ENCODE measurements at regions not wholly inside any gene's neighbourhood (a gene's known extent, or its start where the extent isn't known, plus 50 kb on each side); places are given as distances from the start of the nearest gene placed in this dataset.

GRCh38 chr11:15884777-15885540, 471.4 kb downstream of the SOX6 start:
- H3K27ac ChIP-seq (ENCODE audit: insufficient read depth, low read depth, low read length, poor library complexity, severe bottlenecking): no peak overlapping the region
- H3K4me1 ChIP-seq (ENCODE audit: control insufficient read depth, insufficient read depth, low read length): peaks cover 6% of the 10 kb centered on the region
- H3K9me3 ChIP-seq (ENCODE audit: control insufficient read depth, low read length): no peaks in the 10 kb centered on the region
- 76 to 79% methylated on average over 6 of the region's 6 CpGs for WGBS, 2 experiments
- H3K36me3 ChIP-seq (ENCODE audit: control insufficient read depth, insufficient read depth, low read length): no peaks in the 10 kb centered on the region
- H3K27me3 ChIP-seq (ENCODE audit: control insufficient read depth, insufficient read depth, low read length, poor library complexity, severe bottlenecking): no peaks in the 10 kb centered on the region
- no peak overlapping the region for H3K4me3 ChIP-seq (ENCODE audit: insufficient read depth, low read depth, low read length)

- 93% methylated on average over 5 of the region's 5 CpGs for WGBS, 2 experiments
- Histone ChIP-seq H3K27ac (ENCODE audit: insufficient read depth, low read depth, low read length, poor library complexity, severe bottlenecking) (no peak overlapping the region), H3K4me1 (ENCODE audit: control insufficient read depth, insufficient read depth, low read length) (peaks cover 14% of the 10 kb centered on the region), H3K9me3 (ENCODE audit: control insufficient read depth, low read length) (no peaks in the 10 kb centered on the region), H3K36me3 (ENCODE audit: control insufficient read depth, insufficient read depth, low read length) (no peaks in the 10 kb centered on the region), H3K4me3 (ENCODE audit: insufficient read depth, low read depth, low read length) (no peak overlapping the region), H3K27me3 (ENCODE audit: control insufficient read depth, insufficient read depth, low read length, poor library complexity, severe bottlenecking) (no peaks in the 10 kb centered on the region)
These were observed 470.5 kb downstream of the SOX6 start for GRCh38 chr11:15885854-15886253.

GRCh38 chr11:15886299-15886698, 470.0 kb downstream of the SOX6 start:
- 73 to 80% methylated on average over 4 of the region's 4 CpGs for WGBS, 2 experiments
- Histone ChIP-seq H3K4me1 (ENCODE audit: control insufficient read depth, insufficient read depth, low read length) (peaks cover 14% of the 10 kb centered on the region), H3K36me3 (ENCODE audit: control insufficient read depth, insufficient read depth, low read length) (no peaks in the 10 kb centered on the region), H3K4me3 (ENCODE audit: insufficient read depth, low read depth, low read length) (no peak overlapping the region), H3K9me3 (ENCODE audit: control insufficient read depth, low read length) (no peaks in the 10 kb centered on the region), H3K27me3 (ENCODE audit: control insufficient read depth, insufficient read depth, low read length, poor library complexity, severe bottlenecking) (no peaks in the 10 kb centered on the region), H3K27ac (ENCODE audit: insufficient read depth, low read depth, low read length, poor library complexity, severe bottlenecking) (no peak overlapping the region)

GRCh38 chr11:15886866-15887265, 469.5 kb downstream of the SOX6 start:
- Histone ChIP-seq H3K27ac (ENCODE audit: insufficient read depth, low read depth, low read length, poor library complexity, severe bottlenecking) (no peak overlapping the region), H3K4me3 (ENCODE audit: insufficient read depth, low read depth, low read length) (no peak overlapping the region), H3K36me3 (ENCODE audit: control insufficient read depth, insufficient read depth, low read length) (no peaks in the 10 kb centered on the region), H3K4me1 (ENCODE audit: control insufficient read depth, insufficient read depth, low read length) (peaks cover 14% of the 10 kb centered on the region), H3K9me3 (ENCODE audit: control insufficient read depth, low read length) (no peaks in the 10 kb centered on the region), H3K27me3 (ENCODE audit: control insufficient read depth, insufficient read depth, low read length, poor library complexity, severe bottlenecking) (no peaks in the 10 kb centered on the region)
- WGBS, 2 experiments: 90 to 92% methylated on average over 5 of the region's 5 CpGs

GRCh38 chr11:15888556-15889345, 467.6 kb downstream of the SOX6 start:
- Histone ChIP-seq H3K4me3 (ENCODE audit: insufficient read depth, low read depth, low read length) (no peak overlapping the region), H3K9me3 (ENCODE audit: control insufficient read depth, low read length) (no peaks in the 10 kb centered on the region), H3K27ac (ENCODE audit: insufficient read depth, low read depth, low read length, poor library complexity, severe bottlenecking) (no peak overlapping the region), H3K27me3 (ENCODE audit: control insufficient read depth, insufficient read depth, low read length, poor library complexity, severe bottlenecking) (no peaks in the 10 kb centered on the region), H3K4me1 (ENCODE audit: control insufficient read depth, insufficient read depth, low read length) (peaks cover 14% of the 10 kb centered on the region), H3K36me3 (ENCODE audit: control insufficient read depth, insufficient read depth, low read length) (no peaks in the 10 kb centered on the region)
- 84 to 89% methylated on average over 2 of the region's 2 CpGs for WGBS, 2 experiments

DNA sequence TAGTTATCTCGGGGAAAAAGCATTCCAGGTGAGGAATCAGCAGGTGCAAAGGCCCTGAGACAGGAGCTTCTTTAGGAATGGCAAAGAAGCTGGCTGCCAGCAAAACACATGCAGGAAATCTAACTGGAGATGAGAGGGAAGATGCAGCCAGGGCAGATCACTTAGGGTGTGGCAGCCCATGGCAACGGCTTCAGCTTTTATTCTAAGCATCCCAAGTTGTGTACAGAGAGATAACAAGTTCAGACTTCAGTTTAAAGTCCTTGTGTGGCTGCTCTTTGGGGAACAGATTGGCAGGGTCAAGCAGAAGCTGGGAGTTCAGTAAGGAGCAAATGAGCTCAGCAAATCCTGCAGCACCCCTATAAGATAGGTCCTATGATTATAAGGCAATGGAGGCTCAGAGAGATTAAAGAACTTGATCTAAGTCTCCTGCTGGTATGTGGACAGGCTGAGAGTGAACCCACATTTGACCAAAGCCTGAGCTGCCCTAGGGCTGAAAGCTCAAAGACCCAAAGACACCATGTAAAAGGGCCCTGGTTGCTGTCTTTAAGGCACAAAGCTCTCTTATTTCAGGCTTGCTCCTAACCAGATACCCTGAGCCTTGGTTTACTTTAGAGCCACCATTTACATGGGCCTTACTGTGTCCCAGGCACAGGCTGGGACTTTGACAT, 466.8 kb downstream of the SOX6 start:
- H3K4me1 ChIP-seq (ENCODE audit: control insufficient read depth, insufficient read depth, low read length): peaks cover 14% of the 10 kb centered on the region
- H3K36me3 ChIP-seq (ENCODE audit: control insufficient read depth, insufficient read depth, low read length): no peaks in the 10 kb centered on the region
- H3K27ac ChIP-seq (ENCODE audit: insufficient read depth, low read depth, low read length, poor library complexity, severe bottlenecking): no peak overlapping the region
- WGBS, 2 experiments: 93% methylated on average over 2 of the region's 2 CpGs
- no peaks in the 10 kb centered on the region for H3K9me3 ChIP-seq (ENCODE audit: control insufficient read depth, low read length)
- H3K27me3 ChIP-seq (ENCODE audit: control insufficient read depth, insufficient read depth, low read length, poor library complexity, severe bottlenecking): no peaks in the 10 kb centered on the region
- H3K4me3 ChIP-seq (ENCODE audit: insufficient read depth, low read depth, low read length): no peak overlapping the region

GRCh38 chr11:15890031-15890713, 466.2 kb downstream of the SOX6 start:
- 79 to 80% methylated on average over 9 of the region's 9 CpGs for WGBS, 2 experiments
- Histone ChIP-seq H3K4me1 (ENCODE audit: control insufficient read depth, insufficient read depth, low read length) (peaks cover 8% of the 10 kb centered on the region), H3K36me3 (ENCODE audit: control insufficient read depth, insufficient read depth, low read length) (no peaks in the 10 kb centered on the region), H3K27ac (ENCODE audit: insufficient read depth, low read depth, low read length, poor library complexity, severe bottlenecking) (no peak overlapping the region), H3K9me3 (ENCODE audit: control insufficient read depth, low read length) (no peaks in the 10 kb centered on the region), H3K4me3 (ENCODE audit: insufficient read depth, low read depth, low read length) (no peak overlapping the region), H3K27me3 (ENCODE audit: control insufficient read depth, insufficient read depth, low read length, poor library complexity, severe bottlenecking) (no peaks in the 10 kb centered on the region)

DNA sequence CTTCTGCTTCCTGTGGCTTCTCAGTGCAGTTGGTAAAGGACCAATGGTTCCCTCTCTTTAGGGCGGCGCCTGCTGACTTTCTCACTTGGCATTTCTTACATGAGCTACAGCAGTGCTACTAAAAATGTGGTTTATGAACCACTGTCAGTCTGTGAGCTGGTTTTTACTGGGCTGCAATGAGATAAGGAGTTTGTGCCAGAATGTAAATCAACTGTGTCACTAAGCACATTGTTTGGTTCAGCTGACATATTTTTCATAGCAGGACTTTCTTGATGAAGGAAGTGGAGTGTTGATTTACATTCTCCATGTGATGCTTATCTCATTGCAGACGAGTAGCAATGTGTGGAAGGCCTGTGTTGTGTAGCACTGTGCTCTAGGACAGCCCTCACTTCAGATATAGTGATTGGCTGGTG, 463.3 kb downstream of the SOX6 start:
- 87 to 89% methylated on average over 3 of the region's 3 CpGs for WGBS, 2 experiments
- Histone ChIP-seq H3K36me3 (ENCODE audit: control insufficient read depth, insufficient read depth, low read length) (no peaks in the 10 kb centered on the region), H3K4me3 (ENCODE audit: insufficient read depth, low read depth, low read length) (no peak overlapping the region), H3K9me3 (ENCODE audit: control insufficient read depth, low read length) (no peaks in the 10 kb centered on the region), H3K27ac (ENCODE audit: insufficient read depth, low read depth, low read length, poor library complexity, severe bottlenecking) (no peak overlapping the region), H3K4me1 (ENCODE audit: control insufficient read depth, insufficient read depth, low read length) (peaks cover 8% of the 10 kb centered on the region), H3K27me3 (ENCODE audit: control insufficient read depth, insufficient read depth, low read length, poor library complexity, severe bottlenecking) (no peaks in the 10 kb centered on the region)

DNA sequence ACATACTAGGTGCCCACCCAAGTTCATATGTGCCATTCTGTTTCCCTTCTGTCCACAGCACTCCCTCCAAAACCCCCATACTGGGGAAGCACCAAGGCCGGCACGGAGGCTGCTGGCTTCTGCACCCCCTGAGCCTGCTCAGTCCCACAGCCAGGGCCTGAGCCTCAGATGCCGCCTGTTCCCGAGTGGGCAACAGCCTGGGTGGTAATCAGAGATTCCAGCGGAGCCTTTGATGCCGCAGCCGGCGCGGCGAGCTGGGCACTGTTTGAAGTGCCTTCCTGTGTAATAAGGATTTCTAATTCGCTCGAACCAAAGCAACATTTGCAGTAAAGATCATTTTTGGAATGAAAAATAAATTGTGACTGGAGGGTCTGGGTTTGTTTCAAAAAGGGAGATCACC, 460.3 kb downstream of the SOX6 start:
- no peak overlapping the region for H3K27ac ChIP-seq (ENCODE audit: insufficient read depth, low read depth, low read length, poor library complexity, severe bottlenecking)
- H3K4me1 ChIP-seq (ENCODE audit: control insufficient read depth, insufficient read depth, low read length): no peaks in the 10 kb centered on the region
- H3K4me3 ChIP-seq (ENCODE audit: insufficient read depth, low read depth, low read length): no peak overlapping the region
- 92% methylated on average over 12 of the region's 12 CpGs for WGBS, 2 experiments
- no peaks in the 10 kb centered on the region for H3K36me3 ChIP-seq (ENCODE audit: control insufficient read depth, insufficient read depth, low read length)
- no peaks in the 10 kb centered on the region for H3K9me3 ChIP-seq (ENCODE audit: control insufficient read depth, low read length)
- no peaks in the 10 kb centered on the region for H3K27me3 ChIP-seq (ENCODE audit: control insufficient read depth, insufficient read depth, low read length, poor library complexity, severe bottlenecking)

GRCh38 chr11:15896530-15896929, 459.8 kb downstream of the SOX6 start:
- 89 to 96% methylated on average over 3 of the region's 3 CpGs for WGBS, 2 experiments
- Histone ChIP-seq H3K27ac (ENCODE audit: insufficient read depth, low read depth, low read length, poor library complexity, severe bottlenecking) (no peak overlapping the region), H3K4me3 (ENCODE audit: insufficient read depth, low read depth, low read length) (no peak overlapping the region), H3K27me3 (ENCODE audit: control insufficient read depth, insufficient read depth, low read length, poor library complexity, severe bottlenecking) (no peaks in the 10 kb centered on the region), H3K36me3 (ENCODE audit: control insufficient read depth, insufficient read depth, low read length) (no peaks in the 10 kb centered on the region), H3K9me3 (ENCODE audit: control insufficient read depth, low read length) (no peaks in the 10 kb centered on the region), H3K4me1 (ENCODE audit: control insufficient read depth, insufficient read depth, low read length) (no peaks in the 10 kb centered on the region)

Data from ectodermal cell (in vitro differentiated cells).